PC-3 (cell line): ENCODE measurements at regions not wholly inside any gene's neighbourhood (a gene's known extent, or its start where the extent isn't known, plus 50 kb on each side); places are given as distances from the start of the nearest gene placed in this dataset.

Experiments used
- ATAC-seq: fragments of 200-7000 bp; cut with Tn5 transposase; 2 replicates; pipeline ENCODE4 v1.9.1; 2020; ENCODE audit warnings: mild to moderate bottlenecking, moderate library complexity
- BruUV-seq: library from RNA; stranded (reverse); fragments of 400-500 nt; replicated peaks from 2 replicates; lab custom pipeline; 2021; lab: Mats Ljungman, UMichigan
- CTCF ChIA-PET: fragments of 300-600 bp; sonication (Branson Sonifier 250); formaldehyde crosslinking; loops from one replicate; lab custom pipeline; 2022; ENCODE audit warnings: antibody characterized with exemption; lab: Charles Lee
- POLR2A ChIA-PET: fragments of 300-600 bp; sonication (Branson Sonifier 250); formaldehyde crosslinking; loops from one replicate; lab custom pipeline; 2022; ENCODE audit warnings: antibody characterized with exemption; ENCODE audit not compliant: unreplicated experiment; lab: Charles Lee
- DNase-seq: peaks from one replicate; pipeline ENCODE4 v3.0.0-alpha.2; 2015
- H2AFZ ChIP-seq: fragments of 300-600 bp; sonication (generic); 2 replicates; pipeline ENCODE4 v1.6.0; 2016; ENCODE audit warnings: antibody characterized with exemption, low read length
- H3F3A ChIP-seq: fragments of 300-600 bp; sonication (generic); one replicate; pipeline ENCODE4 v1.6.0; 2017; ENCODE audit warnings: antibody characterized with exemption, low read length, control low read depth, mild to moderate bottlenecking; ENCODE audit not compliant: unreplicated experiment
- H3K27ac ChIP-seq: fragments of 300-600 bp; sonication (generic); 2 replicates; pipeline ENCODE4 v1.5.1; 2016; ENCODE audit warnings: mild to moderate bottlenecking, low read length
- H3K27me3 ChIP-seq: fragments of 300-600 bp; sonication (generic); 2 replicates; pipeline ENCODE4 v1.6.1; 2016; ENCODE audit warnings: low read length, mixed read lengths
- H3K36me3 ChIP-seq: fragments of 300-600 bp; sonication (generic); 2 replicates; pipeline ENCODE4 v1.6.1; 2016; ENCODE audit warnings: low read depth, mixed run types, low read length, mixed read lengths
- H3K4me1 ChIP-seq: fragments of 300-600 bp; sonication (generic); 2 replicates; pipeline ENCODE4 v1.5.1; 2016; ENCODE audit warnings: low read length; ENCODE audit not compliant: insufficient read depth
- H3K4me2 ChIP-seq: fragments of 300-600 bp; sonication (generic); 2 replicates; pipeline ENCODE4 v1.6.0; 2016; ENCODE audit warnings: low read length
- H3K4me3 ChIP-seq: fragments of 300-600 bp; sonication (generic); 2 replicates; pipeline ENCODE4 v1.5.1; 2016; ENCODE audit warnings: mild to moderate bottlenecking, low read length, mixed read lengths
- H3K79me2 ChIP-seq: fragments of 300-600 bp; sonication (generic); 2 replicates; pipeline ENCODE4 v1.6.1; 2017; ENCODE audit warnings: low read length, mixed read lengths
- H3K9ac ChIP-seq: fragments of 300-600 bp; sonication (generic); 2 replicates; pipeline ENCODE4 v1.6.0; 2016; ENCODE audit warnings: mild to moderate bottlenecking, low read length
- H3K9me2 ChIP-seq: fragments of 300-600 bp; sonication (generic); replicated peaks from 2 replicates; pipeline ENCODE4 v1.6.1; 2016; ENCODE audit warnings: mixed run types, low read length, mixed read lengths
- H3K9me3 ChIP-seq: fragments of 300-600 bp; sonication (generic); 2 replicates; pipeline ENCODE4 v1.6.1; 2016; ENCODE audit warnings: low read length, mixed read lengths
- H4K20me1 ChIP-seq: fragments of 300-600 bp; sonication (generic); 2 replicates; pipeline ENCODE4 v1.6.1; 2016; ENCODE audit warnings: low read length, mixed read lengths
- EZH2 ChIP-seq: fragments of 300-600 bp; sonication (generic); IDR thresholded peaks from one replicate; pipeline ENCODE4 v1.6.1; 2017; ENCODE audit warnings: antibody characterized with exemption, mild to moderate bottlenecking, low read length; ENCODE audit not compliant: unreplicated experiment
- EZH2phosphoT487 ChIP-seq: fragments of 300-600 bp; sonication (generic); IDR thresholded peaks from 2 replicates; pipeline ENCODE4 v1.6.1; 2018; ENCODE audit warnings: mild to moderate bottlenecking, antibody characterized with exemption, low read length, borderline replicate concordance
- intact Hi-C: fragments of 100-400 bp; cut with micrococcal nuclease; formaldehyde crosslinking; loops from 2 replicates; pipeline ENCODE4 v1.9.0; 2023
- TF ChIP-seq, protein P1 (sequence below): fragments of 300-600 bp; sonication (generic); conservative IDR thresholded peaks from 2 replicates; pipeline ENCODE4 v1.5.1; 2017; ENCODE audit warnings: antibody characterized with exemption, low read depth, mild to moderate bottlenecking, low read length

- ATAC-seq (peak; percentile 17; the same call in 1 of the 2 replicates), DNase-seq (peak; percentile 82)
- Histone ChIP-seq H4K20me1 (no peaks in the 10 kb centered on the region), H3K4me1 (peaks cover 49% of the 10 kb centered on the region), H3K36me3 (no peaks in the 10 kb centered on the region), H3K9me2 (no peaks in the 10 kb centered on the region), H3F3A (no peaks in the 10 kb centered on the region), H3K4me2 (peak overlapping the region; percentile 45), H3K4me3 (no peak overlapping the region), H3K27me3 (no peaks in the 10 kb centered on the region), H3K27ac (peak overlapping the region; percentile 80), H2AFZ (no peak overlapping the region), H3K79me2 (no peaks in the 10 kb centered on the region), H3K9me3 (no peaks in the 10 kb centered on the region), H3K9ac (peak overlapping the region; percentile 16; the same call in 1 of the 2 replicates)
- ChIA-PET POLR2A (interaction anchor here (0.6 kb wide), 1 partner anchor 104 kb away, joined by 3 read pairs; no protein-coding TSS in a partner anchor), CTCF (no interaction called here)
- BruUV-seq: no TSS peak
- intact Hi-C loops: loop anchor here (10.0 kb wide), 1 partner anchor 309 kb away; no protein-coding TSS in a partner anchor
- TF ChIP-seq, protein P1, sequence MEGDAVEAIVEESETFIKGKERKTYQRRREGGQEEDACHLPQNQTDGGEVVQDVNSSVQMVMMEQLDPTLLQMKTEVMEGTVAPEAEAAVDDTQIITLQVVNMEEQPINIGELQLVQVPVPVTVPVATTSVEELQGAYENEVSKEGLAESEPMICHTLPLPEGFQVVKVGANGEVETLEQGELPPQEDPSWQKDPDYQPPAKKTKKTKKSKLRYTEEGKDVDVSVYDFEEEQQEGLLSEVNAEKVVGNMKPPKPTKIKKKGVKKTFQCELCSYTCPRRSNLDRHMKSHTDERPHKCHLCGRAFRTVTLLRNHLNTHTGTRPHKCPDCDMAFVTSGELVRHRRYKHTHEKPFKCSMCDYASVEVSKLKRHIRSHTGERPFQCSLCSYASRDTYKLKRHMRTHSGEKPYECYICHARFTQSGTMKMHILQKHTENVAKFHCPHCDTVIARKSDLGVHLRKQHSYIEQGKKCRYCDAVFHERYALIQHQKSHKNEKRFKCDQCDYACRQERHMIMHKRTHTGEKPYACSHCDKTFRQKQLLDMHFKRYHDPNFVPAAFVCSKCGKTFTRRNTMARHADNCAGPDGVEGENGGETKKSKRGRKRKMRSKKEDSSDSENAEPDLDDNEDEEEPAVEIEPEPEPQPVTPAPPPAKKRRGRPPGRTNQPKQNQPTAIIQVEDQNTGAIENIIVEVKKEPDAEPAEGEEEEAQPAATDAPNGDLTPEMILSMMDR: no peak
- no peak for TF ChIP-seq EZH2phosphoT487
- TF ChIP-seq EZH2: no peak
Measured at GRCh38 chr15:62753518-62754221, 288.9 kb upstream of the TPM1 start.

DNA sequence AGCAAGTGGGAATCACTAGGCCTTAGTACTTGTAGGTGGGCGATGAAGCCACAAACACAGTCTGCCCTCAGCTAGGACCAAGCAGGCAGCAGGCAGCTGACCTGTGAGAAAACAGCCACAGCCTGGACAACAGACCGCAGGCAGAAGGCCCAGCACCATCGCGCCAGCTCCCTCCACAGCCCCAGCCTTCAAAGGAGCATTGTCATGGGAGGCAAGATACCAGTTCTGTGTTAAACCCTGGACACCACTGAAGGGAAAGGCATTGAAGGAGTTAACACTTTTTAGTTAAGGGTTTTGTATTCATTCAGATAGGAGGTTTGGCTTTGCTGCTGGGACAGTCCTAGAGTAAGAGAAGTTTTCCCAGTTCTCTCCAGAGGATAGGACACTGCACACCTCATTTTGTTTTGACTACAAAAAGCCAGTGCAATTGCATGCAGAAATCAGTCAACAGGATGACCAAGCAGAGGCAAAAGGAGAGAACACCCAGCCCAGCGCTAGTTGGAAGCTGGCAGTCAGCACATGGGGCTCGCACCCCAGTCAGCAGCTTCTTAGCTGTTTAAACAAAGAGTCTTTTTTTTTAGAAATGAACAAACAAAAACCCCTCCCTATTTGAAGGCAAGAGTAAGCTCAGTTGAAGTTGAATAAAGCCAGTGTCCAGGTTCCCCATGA lies 286.1 kb upstream of the TPM1 start:
- TF ChIP-seq EZH2: no peak
- TF ChIP-seq, protein P1: no peak
- no peak for TF ChIP-seq EZH2phosphoT487

More for the DNA sequence above, 286.1 kb upstream of the TPM1 start:
- no peaks in the 10 kb centered on the region for H3K9me2 ChIP-seq
- H3K4me2 ChIP-seq: no peak overlapping the region
- H3F3A ChIP-seq: no peaks in the 10 kb centered on the region
- BruUV-seq: no TSS peak
- H4K20me1 ChIP-seq: no peaks in the 10 kb centered on the region
- no peaks in the 10 kb centered on the region for H3K79me2 ChIP-seq
- ATAC-seq (no peak), DNase-seq (no peak)
- no peak overlapping the region for H3K9ac ChIP-seq
- intact Hi-C loops: loop anchor here (10.0 kb wide), 1 partner anchor 312 kb away; no protein-coding TSS in a partner anchor
- H3K9me3 ChIP-seq: no peaks in the 10 kb centered on the region
- CTCF ChIA-PET: no interaction called here
- no peak overlapping the region for H2AFZ ChIP-seq
- POLR2A ChIA-PET: interaction anchor here (0.6 kb wide), 1 partner anchor 139 kb away, joined by 7 read pairs; no protein-coding TSS in a partner anchor
- H3K27me3 ChIP-seq: no peaks in the 10 kb centered on the region
- H3K36me3 ChIP-seq: no peaks in the 10 kb centered on the region
- no peak overlapping the region for H3K27ac ChIP-seq
- H3K4me1 ChIP-seq: peaks cover 55% of the 10 kb centered on the region
- no peak overlapping the region for H3K4me3 ChIP-seq
